ENCODE measurements at regions not wholly inside any gene's neighbourhood (a gene's known extent, or its start where the extent isn't known, plus 50 kb on each side); places are given as distances from the start of the nearest gene placed in this dataset.

GRCh38 chr16:13631213-13631767 lies 288.7 kb upstream of the ERCC4 start (continued):
- TF ChIP-seq, protein P1, sequence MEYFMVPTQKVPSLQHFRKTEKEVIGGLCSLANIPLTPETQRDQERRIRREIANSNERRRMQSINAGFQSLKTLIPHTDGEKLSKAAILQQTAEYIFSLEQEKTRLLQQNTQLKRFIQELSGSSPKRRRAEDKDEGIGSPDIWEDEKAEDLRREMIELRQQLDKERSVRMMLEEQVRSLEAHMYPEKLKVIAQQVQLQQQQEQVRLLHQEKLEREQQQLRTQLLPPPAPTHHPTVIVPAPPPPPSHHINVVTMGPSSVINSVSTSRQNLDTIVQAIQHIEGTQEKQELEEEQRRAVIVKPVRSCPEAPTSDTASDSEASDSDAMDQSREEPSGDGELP (CRISPR knock-in tag; IDR thresholded peaks at IDR 0.05; ENCODE audit: borderline replicate concordance) = no peak
- TF ChIP-seq ETV1 (tag; conservative IDR thresholded peaks at IDR 0.05; ENCODE audit: low read depth) = no peak
- TF ChIP-seq ZNF197 (CRISPR knock-in tag; IDR thresholded peaks at IDR 0.05; ENCODE audit: low read depth) = no peak
- no peak for TF ChIP-seq MYNN (IDR thresholded peaks at IDR 0.05)
- no peak for TF ChIP-seq MYNN (CRISPR knock-in tag; IDR thresholded peaks at IDR 0.05)
- no peak for TF ChIP-seq ARHGAP35 (IDR thresholded peaks at IDR 0.05; ENCODE audit: partially characterized antibody)
- TF ChIP-seq DPF2 (IDR thresholded peaks at IDR 0.05) = no peak
- TF ChIP-seq C11orf30 (IDR thresholded peaks at IDR 0.05; ENCODE audit: low read depth) = peak; percentile 59; the same call in 1 of the 2 replicates
- TF ChIP-seq SIX5 (IDR thresholded peaks at IDR 0.05; ENCODE audit: borderline replicate concordance in 1 of 2, insufficient read depth in 1 of 2, low read depth in 1 of 2, low read length in 2 of 2) = no peak
- peak; percentile 13; the same call in 1 of the 2 replicates for TF ChIP-seq VEZF1 (CRISPR knock-in tag; IDR thresholded peaks at IDR 0.05)
- TF ChIP-seq SUPT5H (IDR thresholded peaks at IDR 0.05) = no peak
- TF ChIP-seq DDX20 (tag; IDR thresholded peaks at IDR 0.05; ENCODE audit: low read depth) = no peak
- no peak for TF ChIP-seq FOSL1 (tag; conservative IDR thresholded peaks at IDR 0.05)
- no peak for TF ChIP-seq NFXL1 (CRISPR knock-in tag; IDR thresholded peaks at IDR 0.05)
- no peak for TF ChIP-seq MYBL2 (IDR thresholded peaks at IDR 0.05; ENCODE audit: low read depth)
- TF ChIP-seq MYBL2 (CRISPR knock-in tag; IDR thresholded peaks at IDR 0.05; ENCODE audit: borderline replicate concordance) = no peak
- no peak for TF ChIP-seq CREBBP (IDR thresholded peaks at IDR 0.05; ENCODE audit: low read depth, low read length)
- no peak for TF ChIP-seq HNRNPK (IDR thresholded peaks at IDR 0.05; ENCODE audit: low read depth, low read length, poor library complexity, severe bottlenecking)
- TF ChIP-seq ETV6 (IDR thresholded peaks at IDR 0.05; ENCODE audit: borderline replicate concordance in 1 of 2, low read depth in 2 of 2, low read length in 1 of 2) = no peak
- no peak for TF ChIP-seq ETV6 (CRISPR knock-in tag; IDR thresholded peaks at IDR 0.05; ENCODE audit: borderline replicate concordance)
- TF ChIP-seq, protein P2, sequence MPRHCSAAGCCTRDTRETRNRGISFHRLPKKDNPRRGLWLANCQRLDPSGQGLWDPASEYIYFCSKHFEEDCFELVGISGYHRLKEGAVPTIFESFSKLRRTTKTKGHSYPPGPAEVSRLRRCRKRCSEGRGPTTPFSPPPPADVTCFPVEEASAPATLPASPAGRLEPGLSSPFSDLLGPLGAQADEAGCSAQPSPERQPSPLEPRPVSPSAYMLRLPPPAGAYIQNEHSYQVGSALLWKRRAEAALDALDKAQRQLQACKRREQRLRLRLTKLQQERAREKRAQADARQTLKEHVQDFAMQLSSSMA (CRISPR knock-in tag; IDR thresholded peaks at IDR 0.05) = no peak
- TF ChIP-seq HLTF (IDR thresholded peaks at IDR 0.05) = no peak
- no peak for TF ChIP-seq STAT5B (CRISPR knock-in tag; IDR thresholded peaks at IDR 0.05)
- no peak for TF ChIP-seq SMARCC2 (IDR thresholded peaks at IDR 0.05; ENCODE audit: low read depth)
- TF ChIP-seq, protein P3, sequence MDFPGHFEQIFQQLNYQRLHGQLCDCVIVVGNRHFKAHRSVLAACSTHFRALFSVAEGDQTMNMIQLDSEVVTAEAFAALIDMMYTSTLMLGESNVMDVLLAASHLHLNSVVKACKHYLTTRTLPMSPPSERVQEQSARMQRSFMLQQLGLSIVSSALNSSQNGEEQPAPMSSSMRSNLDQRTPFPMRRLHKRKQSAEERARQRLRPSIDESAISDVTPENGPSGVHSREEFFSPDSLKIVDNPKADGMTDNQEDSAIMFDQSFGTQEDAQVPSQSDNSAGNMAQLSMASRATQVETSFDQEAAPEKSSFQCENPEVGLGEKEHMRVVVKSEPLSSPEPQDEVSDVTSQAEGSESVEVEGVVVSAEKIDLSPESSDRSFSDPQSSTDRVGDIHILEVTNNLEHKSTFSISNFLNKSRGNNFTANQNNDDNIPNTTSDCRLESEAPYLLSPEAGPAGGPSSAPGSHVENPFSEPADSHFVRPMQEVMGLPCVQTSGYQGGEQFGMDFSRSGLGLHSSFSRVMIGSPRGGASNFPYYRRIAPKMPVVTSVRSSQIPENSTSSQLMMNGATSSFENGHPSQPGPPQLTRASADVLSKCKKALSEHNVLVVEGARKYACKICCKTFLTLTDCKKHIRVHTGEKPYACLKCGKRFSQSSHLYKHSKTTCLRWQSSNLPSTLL (IDR thresholded peaks at IDR 0.05) = no peak
- TF ChIP-seq FIP1L1 (IDR thresholded peaks at IDR 0.05; ENCODE audit: low read depth, low read length, poor library complexity, severe bottlenecking) = no peak
- TF ChIP-seq RHOXF2B (CRISPR knock-in tag; conservative IDR thresholded peaks at IDR 0.05) = no peak
